ENCODE measurements at regions not wholly inside any gene's neighbourhood (a gene's known extent, or its start where the extent isn't known, plus 50 kb on each side); places are given as distances from the start of the nearest gene placed in this dataset.

GRCh38 chr5:123805300-123805699, 293.3 kb downstream of the CSNK1G3 start:
- DNase-seq (ENCODE audit: low read depth in 2 of 2, low spot score in 1 of 2), result no peak

GRCh38 chr5:123803359-123803758, 291.4 kb downstream of the CSNK1G3 start:
- no peak for DNase-seq (ENCODE audit: low read depth in 2 of 2, low spot score in 1 of 2)

- DNase-seq (ENCODE audit: low read depth in 2 of 2, low spot score in 1 of 2), result no peak
Measured at GRCh38 chr5:123802298-123802951, 290.4 kb downstream of the CSNK1G3 start.

DNA sequence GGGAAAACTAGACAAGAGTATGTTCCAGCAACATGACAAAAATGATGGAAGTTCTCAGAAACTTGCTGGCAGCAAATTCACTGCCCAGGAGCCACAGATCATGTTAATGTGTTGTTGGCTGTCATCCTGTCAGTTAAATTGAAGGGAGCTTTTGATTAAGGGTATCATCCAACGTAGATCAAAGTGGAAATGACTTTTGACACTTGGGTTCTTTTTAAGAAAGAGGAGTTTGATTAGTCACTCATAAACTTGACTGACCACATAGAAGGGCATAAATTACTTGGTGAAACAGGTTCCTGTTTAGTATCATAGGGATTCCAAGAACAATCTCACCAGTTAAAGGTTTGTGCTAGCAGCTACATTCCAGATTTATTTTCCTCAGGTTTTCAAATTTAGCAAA, 288.7 kb downstream of the CSNK1G3 start:
- no peak for DNase-seq (ENCODE audit: low read depth in 2 of 2, low spot score in 1 of 2)

GRCh38 chr5:123795688-123796087, 283.7 kb downstream of the CSNK1G3 start:
- no peak for DNase-seq (ENCODE audit: low read depth in 2 of 2, low spot score in 1 of 2)

DNA sequence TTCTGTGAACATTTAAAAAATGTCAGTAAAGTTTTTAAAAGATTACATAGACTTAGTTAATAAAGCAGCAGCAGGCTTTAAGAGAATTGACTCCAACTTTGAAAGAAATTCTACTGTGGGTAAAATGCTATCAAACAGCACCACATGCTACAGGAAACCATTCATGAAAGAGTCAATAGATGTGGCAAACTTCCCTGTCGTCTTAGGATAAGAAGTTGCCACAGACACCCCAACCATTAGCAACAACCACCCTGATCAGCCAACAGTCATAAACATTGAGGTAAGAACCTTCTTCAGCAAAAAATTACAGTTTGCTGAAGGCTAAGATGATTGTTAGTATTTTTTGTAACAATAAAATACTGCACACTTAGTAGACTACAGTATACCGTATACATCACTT, 278.2 kb downstream of the CSNK1G3 start:
- DNase-seq (ENCODE audit: low read depth in 2 of 2, low spot score in 1 of 2), result no peak

DNA sequence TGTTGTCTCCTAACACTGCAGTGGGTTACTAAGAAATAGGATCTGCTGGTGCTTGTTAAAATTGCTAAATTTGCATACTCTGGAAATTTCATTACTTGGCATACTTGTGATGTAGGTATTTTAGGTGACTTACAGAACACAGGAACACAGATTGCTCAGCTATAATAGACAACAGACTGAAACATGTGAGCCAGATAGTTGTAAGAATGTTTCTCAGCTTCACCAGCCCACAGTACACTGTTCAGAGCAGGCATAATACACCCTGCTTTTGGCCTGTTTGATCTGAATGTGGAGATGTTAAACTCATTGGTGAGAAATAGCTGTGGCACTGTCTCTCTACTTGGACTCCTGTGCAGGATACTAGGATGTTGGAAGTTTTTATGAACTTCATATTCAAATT, 275.7 kb downstream of the CSNK1G3 start:
- DNase-seq (ENCODE audit: low read depth in 2 of 2, low spot score in 1 of 2), result no peak

DNA sequence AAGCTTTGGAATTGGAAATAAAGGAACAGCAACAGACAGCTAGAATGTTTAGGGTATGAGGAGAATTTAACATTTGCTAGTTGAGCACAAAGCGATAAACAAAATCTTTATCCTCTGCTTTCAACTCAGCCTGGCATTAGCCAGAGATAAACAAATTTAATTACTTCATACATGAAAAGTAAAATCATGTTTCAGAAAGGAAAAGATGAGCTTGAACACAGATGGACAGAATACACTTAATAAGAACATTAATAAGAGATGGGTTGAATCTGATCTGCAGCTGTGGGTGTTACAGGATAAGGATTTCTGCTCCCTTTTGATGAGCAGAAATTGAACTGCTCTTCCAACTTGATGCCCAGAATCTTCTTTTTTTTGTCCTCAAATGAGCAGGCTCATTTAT, 275.2 kb downstream of the CSNK1G3 start:
- no peak for DNase-seq (ENCODE audit: low read depth in 2 of 2, low spot score in 1 of 2)

DNA sequence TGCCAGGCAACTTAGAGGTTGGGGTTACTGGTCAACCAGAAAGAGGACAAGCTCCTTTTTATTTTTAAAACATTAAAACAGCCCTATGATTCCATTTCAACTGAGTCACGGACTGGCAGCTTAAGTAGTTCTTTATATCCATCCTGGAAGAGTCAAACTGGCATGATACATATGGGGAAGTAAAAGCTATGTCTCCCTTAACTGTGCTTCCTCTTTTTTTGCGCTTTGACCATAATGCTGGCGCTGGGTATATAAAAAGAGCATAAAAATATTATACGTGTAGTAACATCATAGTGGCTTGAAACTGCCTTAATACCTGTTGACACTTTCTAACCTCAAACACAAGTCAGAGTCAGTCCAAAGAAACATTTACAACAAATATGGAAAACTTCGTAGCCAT, 274.4 kb downstream of the CSNK1G3 start:
- no peak for DNase-seq (ENCODE audit: low read depth in 2 of 2, low spot score in 1 of 2)

DNA sequence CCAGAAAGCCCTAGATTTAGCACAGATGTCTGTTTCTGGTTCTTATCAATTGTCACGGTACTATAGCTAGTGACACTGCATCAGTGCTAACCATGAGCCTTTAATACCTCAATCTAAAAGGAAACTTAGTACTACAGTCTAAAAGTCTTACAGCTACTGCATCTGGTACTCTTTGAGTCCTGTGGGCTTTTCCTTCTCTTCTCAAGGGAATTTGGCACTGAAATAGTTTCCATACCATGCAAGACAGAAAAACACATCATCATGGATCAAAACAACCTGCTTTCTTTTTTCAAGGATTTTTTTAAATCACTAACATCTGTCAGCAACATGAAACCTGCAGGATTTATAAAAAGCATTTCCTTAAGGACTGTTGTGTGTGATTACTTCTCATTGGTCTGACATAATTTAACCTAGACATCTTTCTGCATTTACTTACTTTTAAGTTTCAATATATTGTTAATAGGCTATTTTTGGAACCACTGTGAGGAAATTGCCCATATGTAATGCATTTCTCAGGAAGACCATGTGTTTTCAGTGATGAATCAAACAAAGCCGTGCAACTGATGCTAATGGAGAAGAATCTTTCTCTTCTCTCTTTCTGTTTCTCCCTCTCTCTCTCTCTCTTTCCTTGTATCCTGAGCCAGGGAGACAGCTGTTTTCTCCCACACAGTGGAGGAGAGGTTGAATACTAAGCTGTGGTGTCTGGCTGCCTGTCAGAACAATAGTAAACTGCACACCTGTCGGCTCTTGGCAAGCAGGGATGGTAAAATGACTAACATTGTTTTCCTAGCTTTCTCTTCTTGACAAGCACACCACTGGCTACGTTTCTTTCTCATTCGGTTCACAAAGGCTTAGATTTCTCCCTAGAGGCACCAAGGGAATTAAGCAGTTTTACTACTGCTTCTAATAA, 273.4 kb downstream of the CSNK1G3 start:
- no peak for DNase-seq (ENCODE audit: low read depth in 2 of 2, low spot score in 1 of 2)

GRCh38 chr5:123783421-123783820, 271.4 kb downstream of the CSNK1G3 start:
- no peak for DNase-seq (ENCODE audit: low read depth in 2 of 2, low spot score in 1 of 2)

DNA sequence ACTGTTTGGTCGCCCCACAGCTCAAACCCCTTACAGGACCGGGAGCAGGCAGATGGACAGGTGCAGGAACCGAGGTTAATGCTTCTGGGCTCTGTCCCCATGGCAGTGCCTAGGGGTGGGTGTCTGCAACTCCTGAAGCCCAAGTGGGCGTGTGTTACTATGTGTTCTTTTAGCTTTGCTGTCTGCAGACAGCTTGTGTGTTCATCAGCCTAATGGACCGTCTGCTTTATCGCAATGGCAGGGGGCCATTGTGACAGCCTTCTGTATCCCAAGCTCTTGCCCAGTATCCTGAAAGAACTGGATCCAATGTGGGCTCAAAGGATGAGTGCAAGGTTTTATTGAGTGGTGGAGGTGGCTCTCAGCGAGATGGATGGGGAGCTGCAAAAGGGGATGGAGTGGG, 266.7 kb downstream of the CSNK1G3 start:
- no peak for DNase-seq (ENCODE audit: low read depth in 2 of 2, low spot score in 1 of 2)

DNA sequence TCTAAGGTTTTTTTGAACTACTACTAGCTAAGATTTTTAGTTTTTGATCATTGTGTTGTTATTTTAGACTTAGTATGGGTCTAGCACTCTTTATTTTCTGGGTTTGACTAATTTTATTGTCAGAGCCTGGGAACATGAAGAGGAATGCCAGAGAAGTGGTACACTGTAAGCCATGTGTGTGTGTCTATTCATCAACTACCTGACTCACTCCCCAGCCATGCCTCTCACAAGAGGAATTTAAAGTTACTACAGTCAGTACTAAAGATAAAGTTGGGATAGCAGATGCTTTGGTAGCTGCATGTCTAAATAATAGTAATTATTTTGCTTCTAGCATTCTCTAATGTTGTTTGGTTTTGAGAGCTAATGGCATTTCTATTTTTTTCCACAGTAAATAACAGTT, 264.8 kb downstream of the CSNK1G3 start:
- no peak for DNase-seq (ENCODE audit: low read depth in 2 of 2, low spot score in 1 of 2)

DNA sequence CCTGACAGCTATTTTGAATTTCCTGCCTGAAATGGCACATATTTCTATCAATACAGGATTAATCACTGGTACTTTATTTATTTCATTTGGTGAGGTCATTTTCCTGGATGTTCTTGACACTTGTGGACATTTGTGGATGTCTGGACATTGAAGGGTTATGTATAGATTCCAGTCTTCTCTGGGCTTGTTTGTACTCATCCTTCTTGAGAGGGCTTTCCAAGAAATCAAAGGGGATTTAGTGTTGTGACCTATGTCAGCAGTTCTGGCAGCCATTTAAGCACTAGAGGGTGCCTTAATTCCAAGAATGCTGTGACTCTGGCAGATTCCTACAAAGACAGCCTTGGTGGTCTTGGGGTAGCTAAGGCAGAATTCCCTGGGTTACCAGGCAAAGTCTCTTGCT, 259.7 kb downstream of the CSNK1G3 start:
- no peak for DNase-seq (ENCODE audit: low read depth in 2 of 2, low spot score in 1 of 2)

DNA sequence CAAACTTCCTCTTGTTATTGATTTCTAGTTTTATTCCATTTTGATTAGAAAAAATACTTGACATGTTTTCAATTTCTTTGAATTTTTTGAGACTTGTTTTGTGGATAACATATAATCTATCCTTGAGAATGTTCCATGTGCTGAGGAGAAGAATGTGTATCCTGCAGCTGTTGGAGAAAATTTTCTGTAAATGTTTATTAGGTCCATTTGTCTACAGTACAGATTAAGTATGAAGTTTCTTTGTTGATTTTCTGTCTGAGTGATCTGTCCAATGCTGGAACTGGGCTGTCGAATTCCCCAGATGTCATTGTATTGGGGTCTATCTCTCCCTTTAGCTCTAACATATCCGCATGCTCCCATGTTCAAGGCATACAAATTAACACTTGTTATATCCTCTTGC, 251.2 kb downstream of the CSNK1G3 start:
- no peak for DNase-seq (ENCODE audit: low read depth in 2 of 2, low spot score in 1 of 2)

DNA sequence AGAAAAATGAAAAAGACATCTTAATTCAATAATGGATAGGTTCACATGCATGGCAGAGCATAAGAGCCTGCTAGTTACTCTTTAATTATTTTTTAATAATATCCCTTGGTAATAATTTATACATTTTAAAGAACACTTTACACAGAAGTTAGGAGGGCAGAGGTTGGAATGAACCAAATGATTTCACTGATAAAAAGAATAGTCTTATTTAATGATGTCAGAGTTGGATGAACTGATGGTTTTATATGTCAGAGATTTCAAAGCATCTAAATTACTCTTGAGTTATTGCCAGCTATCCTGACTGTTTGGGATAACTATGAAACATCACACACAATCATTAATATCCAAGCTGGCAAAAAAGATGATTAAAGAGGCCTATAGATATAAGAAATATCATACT, 244.8 kb downstream of the CSNK1G3 start:
- DNase-seq (ENCODE audit: low read depth in 2 of 2, low spot score in 1 of 2), result no peak

DNA sequence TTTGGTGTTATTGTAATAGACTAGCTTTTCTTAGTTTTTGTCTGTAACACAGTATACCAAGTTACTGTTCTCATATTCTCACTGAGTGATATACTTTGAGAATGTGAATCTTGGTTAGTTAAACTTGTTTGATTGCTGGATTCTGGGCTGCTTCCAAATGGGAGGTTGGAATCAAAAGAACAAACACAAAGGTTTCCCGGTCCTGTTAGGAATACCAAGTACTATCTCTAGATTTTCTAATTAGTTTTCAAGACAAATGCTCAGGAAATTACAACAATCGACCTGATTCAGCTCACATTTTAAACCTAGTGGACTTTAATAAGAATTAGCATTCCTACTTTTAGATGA, 244.3 kb downstream of the CSNK1G3 start:
- no peak for DNase-seq (ENCODE audit: low read depth in 2 of 2, low spot score in 1 of 2)

GRCh38 chr5:123755653-123756317, 243.8 kb downstream of the CSNK1G3 start:
- DNase-seq (ENCODE audit: low read depth in 2 of 2, low spot score in 1 of 2), result no peak

GRCh38 chr5:123754908-123755307, 242.9 kb downstream of the CSNK1G3 start:
- no peak for DNase-seq (ENCODE audit: low read depth in 2 of 2, low spot score in 1 of 2)

DNA sequence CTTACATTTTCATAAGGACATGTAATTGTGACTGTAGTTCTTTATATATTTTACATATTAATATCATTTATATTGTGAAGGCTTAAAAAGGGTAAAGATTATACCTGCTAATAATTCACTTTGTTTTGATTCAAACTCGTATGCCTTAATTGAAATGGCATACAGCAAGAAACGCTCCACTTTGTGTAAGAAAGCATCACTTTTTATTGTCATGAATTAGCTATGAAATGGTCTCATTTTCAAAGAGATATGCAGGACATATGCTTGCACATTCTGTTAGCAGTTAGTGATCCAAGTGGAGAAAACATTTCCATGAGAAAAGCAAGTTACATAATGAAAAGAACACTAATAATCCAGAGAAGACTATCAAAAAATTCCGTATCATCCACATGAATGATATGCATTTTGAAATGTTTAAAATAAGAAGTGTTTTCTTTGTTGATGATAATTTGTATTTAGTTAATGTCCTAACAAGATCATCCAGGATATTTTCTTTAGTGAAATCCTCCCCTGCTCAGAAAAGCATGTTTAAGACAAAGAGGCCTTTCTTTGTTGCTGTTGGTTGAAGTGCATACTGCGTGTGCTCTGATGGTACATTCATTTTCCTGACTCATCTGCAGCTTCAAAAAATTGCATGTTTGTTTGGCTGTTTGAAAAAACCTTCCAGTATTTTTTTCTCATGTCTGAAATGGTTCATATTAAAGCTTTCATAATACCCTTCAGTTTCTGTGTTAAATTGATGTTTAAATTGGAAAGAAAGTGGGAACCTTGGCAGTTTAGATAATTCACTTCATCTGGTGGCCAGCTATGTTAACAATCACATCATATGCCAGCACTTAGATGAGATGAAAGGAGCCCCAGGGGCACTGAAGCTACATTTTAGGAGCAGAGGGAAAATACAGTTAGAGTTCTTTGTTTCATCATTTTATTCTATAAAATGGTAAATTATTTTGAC, 242.2 kb downstream of the CSNK1G3 start:
- DNase-seq (ENCODE audit: low read depth in 2 of 2, low spot score in 1 of 2), result no peak
